Right lobe of liver (tissue), 6 donors: ENCODE measurements at regions not wholly inside any gene's neighbourhood (a gene's known extent, or its start where the extent isn't known, plus 50 kb on each side); places are given as distances from the start of the nearest gene placed in this dataset.

ENCODE experiments used
- ATAC-seq, 4 donors: fragments of 200-7000 bp; cut with Tn5 transposase; one replicate each; pipeline ENCODE4 v1.9.1; 2020; ENCODE audit warnings: mild to moderate bottlenecking in 4 of 4, moderate library complexity in 4 of 4
- DNase-seq, 3 donors: peaks; one replicate each; pipeline ENCODE4 v3.0.0-alpha.2; 2020
- H3K27ac ChIP-seq, 3 donors: fragments of 200-600 bp; one replicate each; pipeline ENCODE4 v1.8.0; 2022
- H3K27me3 ChIP-seq, 2 donors: fragments of 200-600 bp; one replicate each; pipeline ENCODE4 v1.8.0; 2022
- H3K36me3 ChIP-seq, 4 donors: fragments of 200-600 bp; sonication (generic) in 1 of 4; one replicate each; pipeline versions ENCODE4 v1.5.1 to v1.8.0; 2017 to 2022; ENCODE audit warnings: control low read depth in 1 of 4
- H3K4me1 ChIP-seq, 4 donors: fragments of 200-600 bp; sonication (generic) in 1 of 4; one replicate each; pipeline versions ENCODE4 v1.5.1 to v1.8.0; 2017 to 2022; ENCODE audit warnings: control low read depth in 1 of 4
- H3K4me3 ChIP-seq, 3 donors: fragments of 200-600 bp; one replicate each; pipeline ENCODE4 v1.8.0; 2022
- H3K9me3 ChIP-seq, 4 donors: fragments of 200-600 bp; sonication (generic) in 1 of 4; one replicate each; pipeline versions ENCODE4 v1.5.1 to v1.8.0; 2017 to 2022; ENCODE audit warnings: control low read depth in 1 of 4
- POLR2A ChIP-seq: fragments of 450-650 bp; IDR thresholded peaks from one replicate; pipeline ENCODE4 v1.6.1; 2017; ENCODE audit warnings: antibody characterized with exemption, mild to moderate bottlenecking
- WGBS: methylation state at CpG from one replicate; pipeline ENCODE4 v1.1.6; 2018; ENCODE audit warnings: low coverage, low lambda C conversion rate; ENCODE audit not compliant: insufficient coverage; ENCODE audit errors: missing lambda C conversion rate; 5-methylcytosine and 5-hydroxymethylcytosine counted together
- intact Hi-C, 2 donors: fragments of 100-400 bp; cut with DNase I; formaldehyde crosslinking; loops; one replicate each; pipeline versions ENCODE4 v1.11.2 to v1.14.1; 2022
- TF ChIP-seq, protein P1 (sequence below), 4 donors: fragments of 200-600 bp in 3 of 4; fragments of 450-650 bp in 1 of 4; IDR thresholded peaks; one replicate each; pipeline versions ENCODE4 v1.5.1 to v1.8.0; 2016 to 2022; ENCODE audit warnings: antibody characterized with exemption in 4 of 4, mild to moderate bottlenecking in 2 of 4
- donor health status: DM: no; HTN: yes; CAD: no.
- donor health status: DM: no; HTN: no; CAD: no.
- donor health status: DM: no; HTN: no; CAD: no.
- donor health status: DM: no; HTN: yes; CAD: no.
- donor health status: DM: no; HTN: yes; CAD: no.

DNA sequence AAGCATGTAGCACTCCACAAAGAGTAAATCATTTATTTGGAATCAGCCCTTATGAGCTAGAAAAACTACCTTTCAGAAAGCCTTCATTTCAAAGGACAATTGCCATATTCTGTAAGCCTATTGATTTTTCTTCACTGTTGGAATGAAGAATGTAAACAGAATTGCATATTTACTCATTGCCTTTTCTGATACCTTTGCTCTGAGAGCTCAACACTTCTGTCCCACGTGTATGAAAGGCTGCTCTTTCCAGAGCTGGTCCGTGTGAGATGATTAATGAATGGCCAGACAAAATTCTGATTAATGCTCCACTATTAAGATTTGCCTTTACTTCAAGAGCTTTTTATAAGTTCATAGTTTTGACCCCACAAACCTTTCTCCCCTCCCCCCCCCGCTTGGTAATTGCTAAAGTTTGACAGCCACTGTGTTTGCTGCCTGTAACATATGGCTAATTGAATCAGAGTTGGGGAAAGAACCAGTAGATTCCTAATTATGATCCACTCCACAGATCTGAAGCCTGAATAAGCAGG is 63.0 kb upstream of the PLEKHA5 start:
- H3K27ac ChIP-seq = peak overlapping the region in 2 of 3 donors; percentile 59 to 69
- H3K4me3 ChIP-seq = peak overlapping the region in 1 of 3 donors; percentile 9
- H3K27me3 ChIP-seq = no peaks in the 10 kb centered on the region
- H3K4me1 ChIP-seq = peaks cover 0 to 26% (median 8%) of the 10 kb centered on the region in 4 donors
- intact Hi-C loops = no loop called here
- ATAC-seq (peak; percentile 92 to 97 (median 94)), DNase-seq (peak in 1 of 3 donors; percentile 58)
- no peaks in the 10 kb centered on the region for H3K36me3 ChIP-seq
- peaks cover 0 to 3% (median 0%) of the 10 kb centered on the region in 4 donors for H3K9me3 ChIP-seq
- TF ChIP-seq, protein P1, sequence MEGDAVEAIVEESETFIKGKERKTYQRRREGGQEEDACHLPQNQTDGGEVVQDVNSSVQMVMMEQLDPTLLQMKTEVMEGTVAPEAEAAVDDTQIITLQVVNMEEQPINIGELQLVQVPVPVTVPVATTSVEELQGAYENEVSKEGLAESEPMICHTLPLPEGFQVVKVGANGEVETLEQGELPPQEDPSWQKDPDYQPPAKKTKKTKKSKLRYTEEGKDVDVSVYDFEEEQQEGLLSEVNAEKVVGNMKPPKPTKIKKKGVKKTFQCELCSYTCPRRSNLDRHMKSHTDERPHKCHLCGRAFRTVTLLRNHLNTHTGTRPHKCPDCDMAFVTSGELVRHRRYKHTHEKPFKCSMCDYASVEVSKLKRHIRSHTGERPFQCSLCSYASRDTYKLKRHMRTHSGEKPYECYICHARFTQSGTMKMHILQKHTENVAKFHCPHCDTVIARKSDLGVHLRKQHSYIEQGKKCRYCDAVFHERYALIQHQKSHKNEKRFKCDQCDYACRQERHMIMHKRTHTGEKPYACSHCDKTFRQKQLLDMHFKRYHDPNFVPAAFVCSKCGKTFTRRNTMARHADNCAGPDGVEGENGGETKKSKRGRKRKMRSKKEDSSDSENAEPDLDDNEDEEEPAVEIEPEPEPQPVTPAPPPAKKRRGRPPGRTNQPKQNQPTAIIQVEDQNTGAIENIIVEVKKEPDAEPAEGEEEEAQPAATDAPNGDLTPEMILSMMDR (IDR thresholded peaks at IDR 0.05) = no peak
- TF ChIP-seq POLR2A = no peak
- 4% methylated on average over 3 of the region's 3 CpGs for WGBS

DNA sequence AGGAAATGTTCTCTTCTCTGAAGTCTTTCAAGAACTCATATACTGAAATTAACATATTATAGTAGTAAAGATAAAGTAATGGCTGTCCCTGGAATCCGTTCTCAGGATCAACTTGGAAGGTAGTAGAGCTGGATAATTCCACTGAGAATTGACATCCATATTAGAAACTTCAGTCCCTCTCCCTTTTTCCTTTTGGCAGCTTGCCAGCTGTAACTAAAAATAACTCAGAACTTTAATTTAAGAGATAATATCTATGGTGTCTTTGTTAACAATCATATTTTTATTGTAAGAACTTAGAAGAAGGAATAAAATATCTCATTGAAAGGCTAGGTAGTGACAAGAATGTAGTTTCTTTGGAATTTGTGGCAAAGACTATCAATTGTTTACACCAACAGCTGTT is 61.4 kb upstream of the PLEKHA5 start:
- TF ChIP-seq, protein P1 (IDR thresholded peaks at IDR 0.05) = no peak
- no peak for TF ChIP-seq POLR2A
- no peaks in the 10 kb centered on the region for H3K36me3 ChIP-seq

DNA sequence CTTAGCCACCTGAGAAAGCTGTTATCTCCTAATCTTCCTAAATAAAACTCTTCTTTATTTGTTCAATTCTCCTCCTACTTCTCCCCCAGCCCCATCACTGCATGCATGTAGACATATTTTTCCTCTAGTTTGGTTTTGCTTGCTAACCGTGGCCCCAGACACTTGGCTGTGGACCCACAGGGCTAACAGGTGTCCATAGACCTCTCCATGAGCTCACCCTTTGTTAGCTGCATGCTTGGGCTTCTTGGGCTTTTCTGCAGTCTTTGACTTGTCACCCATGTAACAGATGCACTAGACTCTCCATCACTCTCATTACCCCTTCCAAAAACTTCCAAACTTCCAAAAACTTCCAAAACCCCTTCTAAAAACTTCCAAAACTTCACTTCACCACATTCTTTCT is 59.2 kb upstream of the PLEKHA5 start:
- WGBS = 80% methylated on average over 1 of the region's 1 CpG
- intact Hi-C loops = no loop called here
- Histone ChIP-seq H3K27me3 (no peaks in the 10 kb centered on the region), H3K36me3 (no peaks in the 10 kb centered on the region), H3K9me3 (peaks cover 0 to 3% (median 0%) of the 10 kb centered on the region in 4 donors), H3K4me3 (no peak overlapping the region), H3K4me1 (peaks cover 0 to 21% (median 8%) of the 10 kb centered on the region in 4 donors), H3K27ac (no peak overlapping the region)
- ATAC-seq (no peak), DNase-seq (no peak)
- TF ChIP-seq POLR2A = no peak
- TF ChIP-seq, protein P1 (IDR thresholded peaks at IDR 0.05) = no peak

More for the DNA sequence above, 61.4 kb upstream of the PLEKHA5 start:
- Histone ChIP-seq H3K4me1 (peaks cover 0 to 26% (median 8%) of the 10 kb centered on the region in 4 donors), H3K9me3 (peaks cover 0 to 3% (median 0%) of the 10 kb centered on the region in 4 donors), H3K4me3 (no peak overlapping the region), H3K27me3 (no peaks in the 10 kb centered on the region), H3K27ac (no peak overlapping the region)
- no peak for DNase-seq
- intact Hi-C loops = no loop called here
- no peak for ATAC-seq
- 38% methylated on average over 1 of the region's 1 CpG for WGBS

DNA sequence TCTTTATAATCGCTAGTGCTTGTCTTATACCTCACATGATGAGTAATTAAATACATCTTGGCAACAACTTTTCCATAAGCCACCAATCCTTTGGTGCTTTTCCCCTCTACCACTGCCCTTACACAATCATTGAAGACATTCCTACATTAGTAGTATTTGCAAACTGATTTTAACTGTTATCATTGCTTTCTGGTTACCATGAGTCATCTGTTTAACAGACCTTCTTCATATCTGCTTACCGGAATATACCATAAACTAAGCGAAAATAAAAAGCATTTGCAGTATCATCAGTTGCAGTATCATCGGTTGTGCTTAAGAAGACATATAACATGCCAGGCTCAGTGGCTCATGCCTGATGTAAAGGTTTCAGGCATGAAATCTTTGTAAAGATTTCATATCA is 54.8 kb upstream of the PLEKHA5 start:
- no peak for DNase-seq

More for the DNA sequence above, 54.8 kb upstream of the PLEKHA5 start:
- Histone ChIP-seq H3K4me3 (no peak overlapping the region), H3K27ac (no peak overlapping the region), H3K27me3 (no peaks in the 10 kb centered on the region), H3K4me1 (no peaks in the 10 kb centered on the region), H3K36me3 (no peaks in the 10 kb centered on the region), H3K9me3 (no peaks in the 10 kb centered on the region)
- TF ChIP-seq, protein P1 (IDR thresholded peaks at IDR 0.05) = no peak
- TF ChIP-seq POLR2A = no peak
- WGBS = 68% methylated on average over 4 of the region's 4 CpGs
- intact Hi-C loops = no loop called here
- ATAC-seq = no peak
